H9 (cell line): ENCODE measurements at regions not wholly inside any gene's neighbourhood (a gene's known extent, or its start where the extent isn't known, plus 50 kb on each side); places are given as distances from the start of the nearest gene placed in this dataset.

Source experiments
- DNase-seq: peaks from one replicate; pipeline ENCODE4 v3.0.0-alpha.2; 2017
- H2AFZ ChIP-seq: one replicate; pipeline ENCODE4 v1.6.1; 2013; ENCODE audit warnings: mild to moderate bottlenecking, low read length, control low read depth, moderate library complexity
- H2AK5ac ChIP-seq: 2 replicates; pipeline ENCODE4 v1.6.1; 2013; ENCODE audit warnings: low read length, control low read depth, mixed read lengths; ENCODE audit not compliant: insufficient read length
- H2BK120ac ChIP-seq: one replicate; pipeline ENCODE4 v1.6.1; 2013; ENCODE audit warnings: low read depth, mild to moderate bottlenecking, low read length, control low read depth, inconsistent platforms; ENCODE audit not compliant: poor library complexity, severe bottlenecking
- H2BK12ac ChIP-seq: 2 replicates; pipeline ENCODE4 v1.6.1; 2013; ENCODE audit warnings: low read length, control low read depth, mixed read lengths, low read depth; ENCODE audit not compliant: insufficient read length
- H2BK15ac ChIP-seq: 2 replicates; pipeline ENCODE4 v1.6.1; 2013; ENCODE audit warnings: low read depth, low read length, control low read depth
- H2BK20ac ChIP-seq: one replicate; pipeline ENCODE4 v1.6.1; 2013; ENCODE audit warnings: low read depth, mild to moderate bottlenecking, low read length, control low read depth, inconsistent platforms; ENCODE audit not compliant: poor library complexity, severe bottlenecking
- H2BK5ac ChIP-seq: 2 replicates; pipeline ENCODE4 v1.6.1; 2013; ENCODE audit warnings: low read length, control low read depth, mixed read lengths; ENCODE audit not compliant: insufficient read length
- H3K14ac ChIP-seq: 2 replicates; pipeline ENCODE4 v1.6.1; 2013; ENCODE audit warnings: low read length, control low read depth; ENCODE audit not compliant: insufficient read depth
- H3K18ac ChIP-seq: 2 replicates; pipeline ENCODE4 v1.6.1; 2013; ENCODE audit warnings: low read depth, mild to moderate bottlenecking, mixed read lengths, low read length, control low read depth; ENCODE audit not compliant: insufficient read length
- H3K23ac ChIP-seq: 2 replicates; pipeline ENCODE4 v1.6.1; 2013; ENCODE audit warnings: low read length, control low read depth, mixed read lengths, low read depth; ENCODE audit not compliant: insufficient read length
- H3K23me2 ChIP-seq: 2 replicates; pipeline ENCODE4 v1.6.1; 2013; ENCODE audit warnings: low read depth, mild to moderate bottlenecking, mixed read lengths, low read length, control low read depth; ENCODE audit not compliant: insufficient read length, poor library complexity, severe bottlenecking
- H3K27ac ChIP-seq: 2 replicates; pipeline ENCODE4 v1.5.1; 2013; ENCODE audit warnings: low read length, control low read depth, mixed read lengths, low read depth; ENCODE audit not compliant: insufficient read length
- H3K27me3 ChIP-seq: 2 replicates; pipeline ENCODE4 v1.6.1; 2013; ENCODE audit warnings: low read length, control low read depth, inconsistent platforms; ENCODE audit not compliant: insufficient read depth
- H3K4ac ChIP-seq: 2 replicates; pipeline ENCODE4 v1.6.1; 2013; ENCODE audit warnings: low read depth, mild to moderate bottlenecking, control low read depth, inconsistent platforms, low read length, moderate library complexity
- H3K4me1 ChIP-seq: 2 replicates; pipeline ENCODE4 v1.6.1; 2013; ENCODE audit warnings: low read length, control low read depth, inconsistent platforms; ENCODE audit not compliant: insufficient read depth
- H3K4me2 ChIP-seq: 2 replicates; pipeline ENCODE4 v1.6.1; 2013; ENCODE audit warnings: low read length, control low read depth, mixed read lengths; ENCODE audit not compliant: insufficient read length, insufficient read depth
- H3K56ac ChIP-seq: 2 replicates; pipeline ENCODE4 v1.6.1; 2013; ENCODE audit warnings: low read depth, mild to moderate bottlenecking, mixed read lengths, low read length, control low read depth; ENCODE audit not compliant: insufficient read length
- H3K79me1 ChIP-seq: 2 replicates; pipeline ENCODE4 v1.6.1; 2013; ENCODE audit warnings: low read depth, mild to moderate bottlenecking, moderate library complexity, low read length, control low read depth, inconsistent platforms; ENCODE audit not compliant: insufficient read depth, poor library complexity, severe bottlenecking
- H3K79me2 ChIP-seq: 2 replicates; pipeline ENCODE4 v1.6.1; 2013; ENCODE audit warnings: low read length, control low read depth, inconsistent platforms; ENCODE audit not compliant: insufficient read depth
- H3K9ac ChIP-seq: 2 replicates; pipeline ENCODE4 v1.6.1; 2013; ENCODE audit warnings: low read length, control low read depth, mixed read lengths; ENCODE audit not compliant: insufficient read length; ENCODE audit errors: extremely low read depth
- H3K9me3 ChIP-seq: one replicate; pipeline ENCODE4 v1.6.1; 2013; ENCODE audit warnings: low read depth, low read length, inconsistent platforms; ENCODE audit not compliant: control insufficient read depth
- H3T11ph ChIP-seq: one replicate; pipeline ENCODE4 v1.6.1; 2013; ENCODE audit warnings: mild to moderate bottlenecking, low read length, control low read depth, inconsistent platforms
- H4K20me1 ChIP-seq: one replicate; pipeline ENCODE4 v1.6.1; 2013; ENCODE audit not compliant: control insufficient read depth, insufficient read length, insufficient read depth
- H4K5ac ChIP-seq: 2 replicates; pipeline ENCODE4 v1.6.1; 2013; ENCODE audit warnings: low read depth, mild to moderate bottlenecking, mixed read lengths, low read length, control low read depth; ENCODE audit not compliant: insufficient read length
- H4K8ac ChIP-seq: replicated peaks from 2 replicates; pipeline ENCODE4 v1.6.1; 2013; ENCODE audit warnings: low read length, control low read depth, mixed read lengths, low read depth; ENCODE audit not compliant: insufficient read length
- H4K91ac ChIP-seq: 2 replicates; pipeline ENCODE4 v1.6.1; 2013; ENCODE audit warnings: low read depth, mild to moderate bottlenecking, moderate library complexity, mixed read lengths, low read length, control low read depth; ENCODE audit not compliant: insufficient read length
- H3K27ac Mint-ChIP-seq, 3 experiments: 2 replicates in 2 of 3; 3 replicates in 1 of 3; pipeline ENCODE4 v1.8.0; 2020 to 2021; ENCODE audit warnings: mixed read lengths in 3 of 3, mild to moderate bottlenecking in 1 of 3, moderate library complexity in 1 of 3
- H3K27me3 Mint-ChIP-seq: 2 replicates; pipeline ENCODE4 v1.8.0; 2021; ENCODE audit warnings: low read depth, mild to moderate bottlenecking, moderate library complexity, mixed read lengths
- H3K36me3 Mint-ChIP-seq, 3 experiments: 2 replicates in 2 of 3; 3 replicates in 1 of 3; pipeline ENCODE4 v1.8.0; 2020 to 2021; ENCODE audit warnings: low read depth in 3 of 3, mixed read lengths in 3 of 3; ENCODE audit not compliant: insufficient read depth in 1 of 3
- H3K4me1 Mint-ChIP-seq, 2 experiments: 2 replicates each; pipeline ENCODE4 v1.8.0; 2020; ENCODE audit warnings: mixed read lengths in 2 of 2
- H3K4me3 Mint-ChIP-seq, 2 experiments: 2 replicates in 1 of 2; 3 replicates in 1 of 2; pipeline ENCODE4 v1.8.0; 2020 to 2021; ENCODE audit warnings: mild to moderate bottlenecking in 2 of 2, mixed read lengths in 2 of 2, moderate library complexity in 1 of 2
- H3K9me3 Mint-ChIP-seq, 2 experiments: 2 replicates in 1 of 2; 3 replicates in 1 of 2; pipeline ENCODE4 v1.8.0; 2020; ENCODE audit warnings: mild to moderate bottlenecking in 2 of 2, mixed read lengths in 2 of 2, moderate library complexity in 1 of 2
- WGBS: extraction: QIAGEN DNeasy Blood & Tissue Kit; methylation state at CpG from one replicate; pipeline ENCODE4 v1.1.7; 2013; ENCODE audit warnings: missing lambda C conversion rate, low lambda C conversion rate, mixed read lengths; ENCODE audit not compliant: insufficient read length; ENCODE audit errors: extremely low coverage; 5-methylcytosine and 5-hydroxymethylcytosine counted together
- TF ChIP-seq, protein P1 (sequence below): fragments of 200-600 bp; sonication (generic); conservative IDR thresholded peaks from 3 replicates; pipeline ENCODE4 v1.8.0; 2021; ENCODE audit warnings: antibody characterized with exemption, mild to moderate bottlenecking

DNA sequence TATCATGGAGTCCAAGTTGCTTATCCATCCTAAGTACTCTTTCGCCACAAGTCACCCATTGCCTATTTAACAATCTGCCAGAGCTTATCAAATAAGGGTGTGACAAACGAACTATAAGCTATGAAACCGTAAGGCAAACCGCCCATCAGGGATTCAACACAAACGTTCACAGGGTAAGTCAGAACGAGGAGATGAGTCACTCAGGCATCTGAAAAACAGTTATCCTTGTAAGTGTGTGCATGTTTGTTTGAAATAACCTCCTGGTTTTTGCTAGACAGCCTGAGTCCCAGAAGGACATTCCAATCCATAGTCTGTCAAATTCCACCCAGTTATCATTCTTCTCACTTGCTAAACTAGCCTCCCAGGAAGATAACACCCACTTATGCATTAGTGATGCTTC is 299.1 kb downstream of the PAX3 start:
- H3K79me2 ChIP-seq, result no peaks in the 10 kb centered on the region
- no peak overlapping the region for H2BK20ac ChIP-seq
- no peak overlapping the region for H3T11ph ChIP-seq
- Mint-ChIP-seq H3K4me1 (peaks cover 2 to 8% of the 10 kb centered on the region in 2 experiments; a peak in 2 of 4 replicates), H3K36me3 (no peaks in the 10 kb centered on the region), H3K4me3 (no peak overlapping the region), H3K27ac (no peak overlapping the region), H3K9me3 (peaks cover 0 to 2% of the 10 kb centered on the region in 2 experiments; a peak in 1 of 5 replicates), H3K27me3 (no peaks in the 10 kb centered on the region)
- no peak overlapping the region for H3K23ac ChIP-seq
- no peak overlapping the region for H3K9ac ChIP-seq
- H3K9me3 ChIP-seq, result no peaks in the 10 kb centered on the region
- no peak overlapping the region for H3K56ac ChIP-seq
- no CpG with 5 or more reads among the region's 6 CpGs for WGBS
- no peak overlapping the region for H2BK15ac ChIP-seq
- no peak overlapping the region for H3K18ac ChIP-seq
- H3K4me1 ChIP-seq, result 0 out of 2 replicates have a peak, but pooled peaks cover 4% of the 10 kb centered on the region
- no peak overlapping the region for H2AFZ ChIP-seq
- TF ChIP-seq, protein P1, sequence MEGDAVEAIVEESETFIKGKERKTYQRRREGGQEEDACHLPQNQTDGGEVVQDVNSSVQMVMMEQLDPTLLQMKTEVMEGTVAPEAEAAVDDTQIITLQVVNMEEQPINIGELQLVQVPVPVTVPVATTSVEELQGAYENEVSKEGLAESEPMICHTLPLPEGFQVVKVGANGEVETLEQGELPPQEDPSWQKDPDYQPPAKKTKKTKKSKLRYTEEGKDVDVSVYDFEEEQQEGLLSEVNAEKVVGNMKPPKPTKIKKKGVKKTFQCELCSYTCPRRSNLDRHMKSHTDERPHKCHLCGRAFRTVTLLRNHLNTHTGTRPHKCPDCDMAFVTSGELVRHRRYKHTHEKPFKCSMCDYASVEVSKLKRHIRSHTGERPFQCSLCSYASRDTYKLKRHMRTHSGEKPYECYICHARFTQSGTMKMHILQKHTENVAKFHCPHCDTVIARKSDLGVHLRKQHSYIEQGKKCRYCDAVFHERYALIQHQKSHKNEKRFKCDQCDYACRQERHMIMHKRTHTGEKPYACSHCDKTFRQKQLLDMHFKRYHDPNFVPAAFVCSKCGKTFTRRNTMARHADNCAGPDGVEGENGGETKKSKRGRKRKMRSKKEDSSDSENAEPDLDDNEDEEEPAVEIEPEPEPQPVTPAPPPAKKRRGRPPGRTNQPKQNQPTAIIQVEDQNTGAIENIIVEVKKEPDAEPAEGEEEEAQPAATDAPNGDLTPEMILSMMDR, result no peak
- H4K20me1 ChIP-seq, result no peaks in the 10 kb centered on the region
- H3K4me2 ChIP-seq, result no peak overlapping the region
- H4K91ac ChIP-seq, result no peak overlapping the region
- H3K4ac ChIP-seq, result no peak overlapping the region
- no peak overlapping the region for H3K14ac ChIP-seq
- no peak for DNase-seq
- H2BK12ac ChIP-seq, result no peak overlapping the region
- no peak overlapping the region for H3K27ac ChIP-seq
- no peak overlapping the region for H4K5ac ChIP-seq
- H2AK5ac ChIP-seq, result no peak overlapping the region
- no peaks in the 10 kb centered on the region for H3K27me3 ChIP-seq
- no peak overlapping the region for H2BK120ac ChIP-seq
- H2BK5ac ChIP-seq, result no peak overlapping the region
- H3K23me2 ChIP-seq, result no peaks in the 10 kb centered on the region
- H3K79me1 ChIP-seq, result no peaks in the 10 kb centered on the region
- H4K8ac ChIP-seq, result no peak overlapping the region
